Endothelial cell of umbilical vein (primary cell): ENCODE measurements at regions not wholly inside any gene's neighbourhood (a gene's known extent, or its start where the extent isn't known, plus 50 kb on each side); places are given as distances from the start of the nearest gene placed in this dataset.

ENCODE experiments used
- BruUV-seq: library from RNA; stranded (reverse); fragments of 400-500 nt; replicated peaks from 2 replicates; lab custom pipeline; 2021; lab: Mats Ljungman, UMichigan
- CTCF ChIA-PET: fragments of 300-600, 350-600 bp; sonication (Branson Sonifier 250); formaldehyde crosslinking; loops from one replicate; lab custom pipeline; 2021; ENCODE audit warnings: antibody characterized with exemption, inconsistent platforms; lab: Charles Lee
- POLR2A ChIA-PET: fragments of 300-600, 350-600 bp; sonication (Branson Sonifier 250); formaldehyde crosslinking; loops from one replicate; lab custom pipeline; 2021; ENCODE audit warnings: antibody characterized with exemption, inconsistent platforms; lab: Charles Lee
- DNase-seq: peaks from one replicate; pipeline ENCODE4 v3.0.0-alpha.2; 2011; ENCODE audit warnings: low read depth, low spot score
- FAIRE-seq: peaks from 2 replicates; lab custom pipeline; 2011; peaks lifted over from hg19 to GRCh38; lab: Jason Lieb, UNC
- H2AFZ ChIP-seq: 2 replicates; pipeline ENCODE4 v1.6.0; 2012; ENCODE audit warnings: low read depth, low read length, control low read depth, inconsistent platforms
- H3K27ac ChIP-seq: 2 replicates; pipeline ENCODE4 v1.5.1; 2011; ENCODE audit warnings: low read depth, mild to moderate bottlenecking, control low read depth, low read length, moderate library complexity; ENCODE audit not compliant: insufficient read depth
- H3K27me3 ChIP-seq, 2 experiments: 2 replicates each; pipeline versions ENCODE4 v1.6.0 to v1.6.1; 2011; ENCODE audit warnings: low read length in 2 of 2, mixed read lengths in 1 of 2; ENCODE audit not compliant: control insufficient read depth in 2 of 2, insufficient read depth in 2 of 2
- H3K36me3 ChIP-seq, 2 experiments: 2 replicates in 1 of 2; 3 replicates in 1 of 2; pipeline ENCODE4 v1.5.1; 2011; ENCODE audit warnings: low read length in 2 of 2, mild to moderate bottlenecking in 1 of 2, moderate library complexity in 1 of 2; ENCODE audit not compliant: control insufficient read depth in 2 of 2, insufficient read depth in 2 of 2; ENCODE audit errors: extremely low read depth in 1 of 2
- H3K4me1 ChIP-seq: 3 replicates; pipeline ENCODE4 v1.5.1; 2011; ENCODE audit warnings: mild to moderate bottlenecking, low read length; ENCODE audit not compliant: control insufficient read depth, insufficient read depth; ENCODE audit errors: extremely low read depth
- H3K4me2 ChIP-seq: 2 replicates; pipeline ENCODE4 v1.6.1; 2011; ENCODE audit warnings: low read length, control low read depth, mixed read lengths; ENCODE audit not compliant: insufficient read depth
- H3K4me3 ChIP-seq, 3 experiments: fragments of 200-600 bp in 1 of 3; sonication (generic), shearing (Covaris generic) in 1 of 3; replicated peaks in 1 of 3; 2 replicates each; pipeline ENCODE4 v1.5.1; 2011 to 2016; ENCODE audit warnings: control low read depth in 3 of 3, low read length in 3 of 3, mild to moderate bottlenecking in 2 of 3, inconsistent platforms in 1 of 3, low read depth in 1 of 3, moderate library complexity in 1 of 3; ENCODE audit not compliant: insufficient read depth in 1 of 3
- H3K79me2 ChIP-seq: 2 replicates; pipeline ENCODE4 v1.6.0; 2012; ENCODE audit warnings: low read length, inconsistent platforms; ENCODE audit not compliant: control insufficient read depth, insufficient read depth
- H3K9ac ChIP-seq: replicated peaks from 2 replicates; pipeline ENCODE3; 2011; ENCODE audit warnings: low read length, control low read depth; ENCODE audit not compliant: insufficient read depth; ENCODE audit errors: extremely low read depth
- H3K9me1 ChIP-seq: replicated peaks from 3 replicates; pipeline ENCODE4 v1.6.0; 2011; ENCODE audit warnings: mild to moderate bottlenecking, low read length; ENCODE audit not compliant: control insufficient read depth, insufficient read depth; ENCODE audit errors: extremely low read depth
- H3K9me3 ChIP-seq: replicated peaks from 2 replicates; pipeline ENCODE4 v1.5.1; 2012; ENCODE audit warnings: low read length, inconsistent platforms; ENCODE audit not compliant: control insufficient read depth, insufficient read depth
- H4K20me1 ChIP-seq: replicated peaks from 2 replicates; pipeline ENCODE3; 2011; ENCODE audit warnings: mild to moderate bottlenecking, low read length; ENCODE audit not compliant: control insufficient read depth, insufficient read depth; ENCODE audit errors: extremely low read depth
- EZH2 ChIP-seq: IDR thresholded peaks from 2 replicates; pipeline ENCODE4 v1.6.1; 2012; ENCODE audit warnings: borderline replicate concordance, low read depth, mild to moderate bottlenecking, moderate library complexity, low read length, inconsistent platforms; ENCODE audit not compliant: severe bottlenecking
- FOS ChIP-seq: IDR thresholded peaks from 2 replicates; pipeline ENCODE4 v1.6.1; 2011; ENCODE audit warnings: mild to moderate bottlenecking, low read length, moderate library complexity, borderline replicate concordance; ENCODE audit not compliant: insufficient read depth
- GATA2 ChIP-seq: IDR thresholded peaks from 2 replicates; pipeline ENCODE4 v1.7.0; 2011; ENCODE audit warnings: low read depth, mild to moderate bottlenecking, moderate library complexity, mixed read lengths, low read length; ENCODE audit not compliant: insufficient read length, insufficient read depth
- JUN ChIP-seq: IDR thresholded peaks from 2 replicates; pipeline ENCODE4 v1.6.1; 2011; ENCODE audit warnings: borderline replicate concordance, low read depth; ENCODE audit not compliant: insufficient read length, insufficient read depth
- MYC ChIP-seq: IDR thresholded peaks from one replicate; pipeline ENCODE4 v1.6.1; 2011; ENCODE audit warnings: mild to moderate bottlenecking, low read depth, low read length
- POLR2A ChIP-seq: IDR thresholded peaks from 2 replicates; pipeline ENCODE4 v1.6.1; 2012; ENCODE audit warnings: low read depth, mild to moderate bottlenecking, control low read depth, low read length
- POLR2AphosphoS5 ChIP-seq: IDR thresholded peaks from 2 replicates; pipeline ENCODE4 v1.6.1; 2012; ENCODE audit warnings: low read depth, mild to moderate bottlenecking, control low read depth, low read length, moderate library complexity; ENCODE audit not compliant: insufficient read depth
- dilution Hi-C: fragments of 300-500 bp; cut with MboI; formaldehyde crosslinking; loops from one replicate; pipeline ENCODE4 v1.15.0; 2019; ENCODE audit warnings: low sequenced_read_pairs; ENCODE audit not compliant: extremely low pct_ligation_motif_present
- intact Hi-C: fragments of 100-400 bp; cut with micrococcal nuclease; formaldehyde crosslinking; loops from one replicate; pipeline ENCODE4 v1.10.0; 2022
- TF ChIP-seq, protein P1 (sequence below), 2 donors: IDR thresholded peaks; 1 replicate in 1 of 2; 2 replicates in 1 of 2; pipeline ENCODE4 v1.5.1; 2011; ENCODE audit warnings: low read length in 2 of 2, mild to moderate bottlenecking in 2 of 2, moderate library complexity in 2 of 2, control low read depth in 1 of 2, inconsistent platforms in 1 of 2, low read depth in 1 of 2; ENCODE audit not compliant: insufficient read depth in 1 of 2; ENCODE audit errors: extremely low read depth in 1 of 2
- TF ChIP-seq, protein P2 (sequence below): IDR thresholded peaks from 2 replicates; pipeline ENCODE4 v1.6.1; 2011; ENCODE audit not compliant: insufficient read depth, insufficient read length

DNA sequence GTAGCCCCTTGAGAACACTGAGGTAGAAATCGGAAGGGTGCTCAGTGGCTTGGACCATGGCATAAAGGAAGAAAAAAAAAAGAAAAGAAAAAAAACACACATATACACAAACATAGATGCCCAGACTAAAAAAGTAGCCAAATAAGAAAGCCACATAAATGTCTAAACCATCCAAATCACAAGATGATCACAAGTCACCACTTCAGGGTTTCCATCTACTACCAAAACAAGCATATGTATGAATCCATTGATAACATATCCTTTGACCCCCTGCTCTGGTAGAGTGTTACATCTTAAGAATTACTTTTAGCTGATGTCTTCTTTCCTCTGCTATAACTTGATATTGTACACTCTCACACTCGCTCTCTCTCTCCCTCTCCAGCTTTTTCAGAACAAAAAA, 245.9 kb downstream of the AHR start:
- Histone ChIP-seq H3K9ac (no peak overlapping the region), H3K4me3 (no peak overlapping the region), H3K27ac (no peak overlapping the region), H3K36me3 (no peaks in the 10 kb centered on the region), H4K20me1 (no peaks in the 10 kb centered on the region), H3K4me1 (no peaks in the 10 kb centered on the region), H3K9me3 (no peaks in the 10 kb centered on the region), H2AFZ (no peak overlapping the region), H3K79me2 (no peaks in the 10 kb centered on the region), H3K9me1 (peaks cover 2% of the 10 kb centered on the region), H3K4me2 (no peak overlapping the region), H3K27me3 (no peaks in the 10 kb centered on the region)
- ChIA-PET CTCF (interaction anchor here (0.8 kb wide), 1 partner anchor 242 kb away, joined by 4 read pairs; no protein-coding TSS in a partner anchor), POLR2A (no interaction called here)
- DNase-seq (no peak), FAIRE-seq (no peak)
- BruUV-seq, result no TSS peak
- dilution Hi-C loops (no loop called here), intact Hi-C loops (no loop called here)
- no peak for TF ChIP-seq GATA2
- no peak for TF ChIP-seq POLR2A
- TF ChIP-seq MYC, result no peak
- TF ChIP-seq, protein P1, sequence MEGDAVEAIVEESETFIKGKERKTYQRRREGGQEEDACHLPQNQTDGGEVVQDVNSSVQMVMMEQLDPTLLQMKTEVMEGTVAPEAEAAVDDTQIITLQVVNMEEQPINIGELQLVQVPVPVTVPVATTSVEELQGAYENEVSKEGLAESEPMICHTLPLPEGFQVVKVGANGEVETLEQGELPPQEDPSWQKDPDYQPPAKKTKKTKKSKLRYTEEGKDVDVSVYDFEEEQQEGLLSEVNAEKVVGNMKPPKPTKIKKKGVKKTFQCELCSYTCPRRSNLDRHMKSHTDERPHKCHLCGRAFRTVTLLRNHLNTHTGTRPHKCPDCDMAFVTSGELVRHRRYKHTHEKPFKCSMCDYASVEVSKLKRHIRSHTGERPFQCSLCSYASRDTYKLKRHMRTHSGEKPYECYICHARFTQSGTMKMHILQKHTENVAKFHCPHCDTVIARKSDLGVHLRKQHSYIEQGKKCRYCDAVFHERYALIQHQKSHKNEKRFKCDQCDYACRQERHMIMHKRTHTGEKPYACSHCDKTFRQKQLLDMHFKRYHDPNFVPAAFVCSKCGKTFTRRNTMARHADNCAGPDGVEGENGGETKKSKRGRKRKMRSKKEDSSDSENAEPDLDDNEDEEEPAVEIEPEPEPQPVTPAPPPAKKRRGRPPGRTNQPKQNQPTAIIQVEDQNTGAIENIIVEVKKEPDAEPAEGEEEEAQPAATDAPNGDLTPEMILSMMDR (IDR thresholded peaks at IDR 0.05; ENCODE audit: extremely low read depth in 1 of 2, insufficient read depth in 1 of 2, low read depth in 1 of 2, low read length in 2 of 2), result no peak
- no peak for TF ChIP-seq POLR2AphosphoS5
- TF ChIP-seq, protein P2, sequence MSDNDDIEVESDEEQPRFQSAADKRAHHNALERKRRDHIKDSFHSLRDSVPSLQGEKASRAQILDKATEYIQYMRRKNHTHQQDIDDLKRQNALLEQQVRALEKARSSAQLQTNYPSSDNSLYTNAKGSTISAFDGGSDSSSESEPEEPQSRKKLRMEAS, result no peak
- TF ChIP-seq FOS, result no peak
- no peak for TF ChIP-seq JUN
- TF ChIP-seq EZH2, result no peak
